ENCODE measurements at regions not wholly inside any gene's neighbourhood (a gene's known extent, or its start where the extent isn't known, plus 50 kb on each side); places are given as distances from the start of the nearest gene placed in this dataset.
"Not testable (repeated sequence)": the region's sequence is repeated elsewhere in the genome, so short reads cannot be mapped to it uniquely, and the experiment has no call there.

GRCh38 chr7:150035769-150036168 is 162.0 kb downstream of the ATP6V0E2 start:
- H3K27me3 ChIP-seq; H3K27ac ChIP-seq; H3K9me3 ChIP-seq; intact Hi-C loops (cut with DNase I); DNase-seq (ENCODE audit: low spot score in 2 of 2); H3K4me1 ChIP-seq; H3K36me3 ChIP-seq; H3K4me3 ChIP-seq: not testable (repeated sequence)

GRCh38 chr7:150039061-150039460 is 165.3 kb downstream of the ATP6V0E2 start:
- H3K4me3 ChIP-seq; intact Hi-C loops (cut with DNase I): not testable (repeated sequence)

DNA sequence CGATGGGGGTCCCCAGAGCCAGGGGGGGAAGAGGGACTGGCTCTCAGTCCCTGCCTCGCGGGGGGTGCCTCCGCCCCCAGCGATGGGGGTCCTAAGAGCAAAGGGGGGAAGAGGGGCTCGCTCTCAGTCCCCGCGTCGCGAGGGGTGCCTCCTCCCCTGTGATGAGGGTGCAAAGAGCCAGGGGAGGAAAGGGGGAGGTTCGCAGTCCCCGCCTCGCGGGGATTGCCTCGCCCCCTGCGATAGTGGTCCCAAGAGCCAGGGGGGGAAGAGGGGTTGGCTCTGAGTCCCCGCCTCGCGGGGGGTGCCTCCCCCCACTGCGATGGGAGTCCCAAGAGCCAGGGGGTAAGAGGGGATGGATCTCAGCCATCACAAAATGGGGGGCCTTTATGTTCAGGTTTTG is 168.5 kb downstream of the ATP6V0E2 start:
- intact Hi-C loops (cut with DNase I); H3K27me3 ChIP-seq: not testable (repeated sequence)

More at GRCh38 chr7:150039061-150039460, 165.3 kb downstream of the ATP6V0E2 start:
- not testable (repeated sequence) for H3K4me1 ChIP-seq; H3K9me3 ChIP-seq; H3K27ac ChIP-seq; DNase-seq (ENCODE audit: low spot score in 2 of 2); H3K36me3 ChIP-seq; H3K27me3 ChIP-seq

GRCh38 chr7:150044771-150045170 is 171.0 kb downstream of the ATP6V0E2 start:
- H3K4me3 ChIP-seq; H3K4me1 ChIP-seq; DNase-seq (ENCODE audit: low spot score in 2 of 2); H3K36me3 ChIP-seq; intact Hi-C loops (cut with DNase I); H3K27me3 ChIP-seq; H3K9me3 ChIP-seq; H3K27ac ChIP-seq: not testable (repeated sequence)

More for the DNA sequence above, 168.5 kb downstream of the ATP6V0E2 start:
- not testable (repeated sequence) for H3K36me3 ChIP-seq; H3K27ac ChIP-seq; H3K4me3 ChIP-seq; DNase-seq (ENCODE audit: low spot score in 2 of 2); H3K9me3 ChIP-seq; H3K4me1 ChIP-seq

DNA sequence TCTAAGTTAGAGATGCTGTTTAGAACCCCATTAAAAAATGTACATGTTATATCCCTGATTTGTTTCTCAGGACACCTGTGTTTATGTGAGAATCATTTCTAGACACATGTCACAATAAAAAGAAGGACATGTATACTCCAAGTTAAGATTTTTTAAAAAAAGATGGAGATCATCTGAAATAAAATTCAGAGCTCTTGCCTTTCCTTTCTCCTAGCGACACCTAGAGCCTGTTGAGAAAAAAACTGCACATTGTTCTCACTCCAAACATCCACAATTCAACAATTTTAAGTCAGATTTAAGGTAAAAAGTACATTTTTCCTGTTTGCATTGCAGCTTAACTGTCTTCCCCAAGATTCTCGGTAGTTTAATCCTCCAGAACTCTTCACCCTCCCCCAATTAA is 171.8 kb downstream of the ATP6V0E2 start:
- H3K4me3 ChIP-seq; H3K27ac ChIP-seq; intact Hi-C loops (cut with DNase I); DNase-seq (ENCODE audit: low spot score in 2 of 2); H3K4me1 ChIP-seq; H3K36me3 ChIP-seq; H3K9me3 ChIP-seq; H3K27me3 ChIP-seq: not testable (repeated sequence)

DNA sequence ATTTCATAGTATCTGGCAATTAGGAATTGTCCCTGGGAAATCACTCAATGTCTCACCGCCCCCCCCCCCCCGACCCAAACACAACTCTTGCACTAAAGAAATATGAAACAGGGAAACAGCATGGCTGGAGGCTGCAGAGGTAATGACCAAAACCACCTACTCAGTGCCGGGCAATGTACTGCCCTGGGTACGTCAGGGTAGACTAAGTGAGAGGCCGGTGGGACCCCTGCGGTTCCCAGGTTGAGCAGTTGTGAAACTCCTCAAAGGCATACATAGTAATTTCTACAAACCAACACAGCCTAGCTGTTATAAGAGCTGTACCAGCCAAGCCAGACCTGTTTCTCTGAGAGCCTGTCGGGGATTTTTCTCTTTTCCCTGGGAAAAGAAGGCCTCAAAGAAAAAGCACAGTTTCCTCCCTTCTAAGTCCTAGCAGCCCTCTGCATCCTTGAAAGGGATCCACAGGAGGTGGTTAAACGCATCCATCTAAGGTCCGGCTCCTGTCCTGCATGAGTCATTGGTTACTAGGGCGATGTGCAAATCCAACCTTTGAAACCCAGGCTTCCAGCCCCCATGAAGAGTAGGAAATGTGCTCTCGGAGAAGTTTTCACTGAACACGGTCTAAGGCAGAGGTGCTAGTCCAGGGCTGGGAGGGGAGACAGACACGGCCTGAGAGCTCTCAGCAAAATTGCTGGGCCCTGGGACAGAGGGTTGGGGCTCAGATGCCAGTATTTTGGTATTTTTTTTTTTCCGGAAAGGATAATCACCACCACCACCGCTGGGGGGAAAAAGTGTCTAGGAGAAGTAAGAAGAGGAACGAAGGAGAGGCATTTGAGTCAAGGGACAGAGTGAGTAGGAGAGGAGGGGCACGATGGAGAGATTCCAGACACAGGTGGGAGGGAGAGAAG is 172.8 kb downstream of the ATP6V0E2 start:
- H3K4me3 ChIP-seq; H3K4me1 ChIP-seq; intact Hi-C loops (cut with DNase I); H3K9me3 ChIP-seq; H3K27me3 ChIP-seq; DNase-seq (ENCODE audit: low spot score in 2 of 2); H3K27ac ChIP-seq; H3K36me3 ChIP-seq: not testable (repeated sequence)

- H3K4me3 ChIP-seq, result peak overlapping the region in 1 of 2 donors; percentile 35
- H3K9me3 ChIP-seq; H3K4me1 ChIP-seq; intact Hi-C loops (cut with DNase I); H3K27ac ChIP-seq; H3K27me3 ChIP-seq; DNase-seq (ENCODE audit: low spot score in 2 of 2); H3K36me3 ChIP-seq: not testable (repeated sequence)
These were observed 173.6 kb downstream of the ATP6V0E2 start for GRCh38 chr7:150047329-150047728.

DNA sequence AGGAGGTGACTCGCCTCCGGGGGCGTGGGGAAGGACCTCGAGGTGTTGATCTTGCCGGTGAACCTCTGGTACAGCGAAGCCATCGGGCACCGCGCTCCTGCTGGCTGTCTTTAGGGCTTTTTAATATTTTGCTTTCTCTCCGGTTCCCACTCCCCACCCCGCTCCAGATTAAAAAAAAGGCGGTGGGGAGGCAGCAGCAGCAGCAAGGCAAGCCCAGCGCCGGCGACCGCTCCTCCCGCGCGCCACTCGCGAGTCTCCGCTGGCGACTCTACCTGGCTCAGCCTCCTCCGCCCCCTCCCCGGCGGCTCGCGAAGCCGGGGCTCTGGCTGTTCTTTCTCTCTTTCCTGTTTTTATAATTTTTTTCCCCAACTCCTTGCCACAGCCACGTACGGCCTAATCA is 174.0 kb downstream of the ATP6V0E2 start:
- H3K9me3 ChIP-seq; DNase-seq (ENCODE audit: low spot score in 2 of 2); intact Hi-C loops (cut with DNase I); H3K27ac ChIP-seq; H3K4me1 ChIP-seq; H3K27me3 ChIP-seq; H3K36me3 ChIP-seq: not testable (repeated sequence)
- H3K4me3 ChIP-seq, result peak overlapping the region; percentile 33 to 48

DNA sequence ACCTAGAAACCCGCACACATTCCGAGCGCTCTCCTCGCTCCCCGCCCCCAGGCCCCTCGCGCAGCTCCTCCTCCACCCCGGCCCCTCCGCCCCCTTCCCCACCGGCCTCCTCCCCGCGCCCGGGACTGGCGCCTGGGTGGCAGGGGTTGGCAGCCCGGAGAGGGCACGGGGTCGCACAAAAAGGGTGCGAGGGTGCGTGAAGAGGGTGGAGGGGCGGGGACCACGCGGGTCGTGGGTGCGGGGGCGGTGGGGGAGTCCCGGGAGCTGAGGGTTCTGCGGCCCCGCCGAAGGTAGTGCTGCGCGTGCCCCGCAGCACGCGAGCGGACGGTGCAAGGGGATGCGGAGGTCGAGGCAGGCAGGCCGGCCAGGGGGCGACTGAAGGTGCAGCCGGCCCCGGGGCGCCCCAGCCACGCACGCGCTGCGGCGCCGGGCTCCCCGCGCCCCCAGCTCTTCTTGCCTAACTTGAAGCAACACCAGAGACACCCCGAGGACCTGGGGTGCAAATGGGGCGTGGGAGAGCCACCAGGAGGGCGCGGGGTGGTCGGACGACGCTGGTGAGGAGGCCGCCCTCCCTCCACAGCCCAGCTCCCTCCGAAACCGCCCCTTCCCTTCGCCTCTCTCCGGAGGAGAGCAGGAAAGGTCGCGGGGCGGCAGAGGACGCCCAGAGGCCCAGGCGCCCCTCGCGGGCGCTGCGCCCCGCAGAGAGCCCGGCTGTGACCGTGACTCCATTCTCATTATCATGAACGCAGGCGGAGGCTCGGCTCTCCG is 174.7 kb downstream of the ATP6V0E2 start:
- H3K4me1 ChIP-seq; DNase-seq (ENCODE audit: low spot score in 2 of 2); H3K27ac ChIP-seq; intact Hi-C loops (cut with DNase I); H3K9me3 ChIP-seq; H3K36me3 ChIP-seq; H3K27me3 ChIP-seq: not testable (repeated sequence)
- H3K4me3 ChIP-seq, result peak overlapping the region; percentile 26 to 48

- peak in 1 of 2 donors; percentile 65 for DNase-seq (ENCODE audit: low spot score in 2 of 2)
- intact Hi-C loops (cut with DNase I); H3K36me3 ChIP-seq; H3K4me1 ChIP-seq; H3K9me3 ChIP-seq; H3K27ac ChIP-seq; H3K27me3 ChIP-seq: not testable (repeated sequence)
- H3K4me3 ChIP-seq, result peak overlapping the region in 1 of 2 donors; percentile 48
These were observed 175.4 kb downstream of the ATP6V0E2 start for GRCh38 chr7:150049012-150049655.

DNA sequence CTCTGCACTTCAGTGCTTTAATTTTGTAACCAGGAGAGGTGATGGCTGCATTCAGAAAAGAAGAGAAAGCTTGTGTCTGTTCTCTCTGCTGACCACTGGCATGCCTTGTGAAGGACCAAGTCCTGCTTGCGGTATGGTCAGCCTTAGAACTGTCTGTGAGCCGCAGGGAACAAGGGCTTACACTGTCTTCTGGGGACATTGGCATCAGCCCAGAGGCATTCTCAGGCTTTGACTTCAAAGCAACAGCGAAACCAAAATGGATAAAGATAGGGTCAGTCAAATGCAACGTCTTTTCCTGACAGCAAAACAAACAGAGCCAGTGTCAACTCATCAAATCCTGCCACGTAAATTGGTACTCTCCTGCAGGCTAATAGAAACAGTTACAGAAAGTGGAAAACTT is 179.6 kb downstream of the ATP6V0E2 start:
- H3K4me3 ChIP-seq; H3K9me3 ChIP-seq; H3K4me1 ChIP-seq; H3K36me3 ChIP-seq; H3K27me3 ChIP-seq; H3K27ac ChIP-seq; intact Hi-C loops (cut with DNase I); DNase-seq (ENCODE audit: low spot score in 2 of 2): not testable (repeated sequence)

DNA sequence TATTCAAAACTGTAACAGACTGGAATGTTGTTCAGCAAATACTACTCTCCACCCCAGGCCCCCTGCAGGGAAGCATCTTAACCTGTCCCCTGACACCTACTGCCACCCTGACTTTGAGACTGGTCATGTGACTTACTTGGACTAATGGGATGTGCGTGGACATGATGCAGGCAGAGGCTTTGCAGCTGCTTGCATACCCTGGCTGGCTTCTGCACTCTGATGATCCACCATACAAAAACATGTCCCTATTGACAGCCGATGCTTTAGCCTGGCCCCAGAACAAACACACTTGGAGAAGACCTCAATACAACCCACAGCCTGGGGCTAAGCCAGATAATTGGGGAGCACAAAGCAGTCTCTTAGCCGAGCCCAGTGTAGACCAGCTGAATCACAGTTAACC is 180.5 kb downstream of the ATP6V0E2 start:
- H3K36me3 ChIP-seq; DNase-seq (ENCODE audit: low spot score in 2 of 2); H3K4me1 ChIP-seq; intact Hi-C loops (cut with DNase I); H3K27ac ChIP-seq; H3K9me3 ChIP-seq; H3K27me3 ChIP-seq; H3K4me3 ChIP-seq: not testable (repeated sequence)

GRCh38 chr7:150060259-150061221 is 186.8 kb downstream of the ATP6V0E2 start:
- H3K9me3 ChIP-seq; intact Hi-C loops (cut with DNase I); H3K27ac ChIP-seq; H3K4me3 ChIP-seq; H3K4me1 ChIP-seq; H3K36me3 ChIP-seq; H3K27me3 ChIP-seq: not testable (repeated sequence)
- peak in 1 of 2 donors; percentile 72 for DNase-seq (ENCODE audit: low spot score in 2 of 2)
